ENCODE measurements at regions not wholly inside any gene's neighbourhood (a gene's known extent, or its start where the extent isn't known, plus 50 kb on each side); places are given as distances from the start of the nearest gene placed in this dataset.

DNA sequence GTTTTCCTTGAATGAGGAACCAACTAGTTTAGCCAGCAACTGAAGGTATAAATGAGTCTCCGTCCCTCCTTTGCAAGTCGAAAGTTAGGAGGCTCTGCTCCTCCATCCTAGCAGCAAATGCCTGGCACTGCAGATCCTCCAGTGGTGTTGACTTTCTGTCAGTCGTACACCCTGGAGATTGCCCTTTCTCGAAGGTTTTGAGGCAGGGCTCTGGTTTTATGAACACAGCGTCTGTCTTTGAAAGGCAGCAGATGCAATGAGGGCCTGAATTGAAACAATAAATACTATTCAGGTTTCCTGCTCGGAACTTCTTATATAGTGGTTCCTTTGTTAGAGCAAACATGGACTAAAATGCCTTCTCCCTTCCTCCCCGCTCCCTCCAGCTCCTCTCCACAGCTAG is 284.0 kb downstream of the TMEM38B start:
- no peak for DNase-seq (ENCODE audit: low spot score)
- TF ChIP-seq, protein P1, sequence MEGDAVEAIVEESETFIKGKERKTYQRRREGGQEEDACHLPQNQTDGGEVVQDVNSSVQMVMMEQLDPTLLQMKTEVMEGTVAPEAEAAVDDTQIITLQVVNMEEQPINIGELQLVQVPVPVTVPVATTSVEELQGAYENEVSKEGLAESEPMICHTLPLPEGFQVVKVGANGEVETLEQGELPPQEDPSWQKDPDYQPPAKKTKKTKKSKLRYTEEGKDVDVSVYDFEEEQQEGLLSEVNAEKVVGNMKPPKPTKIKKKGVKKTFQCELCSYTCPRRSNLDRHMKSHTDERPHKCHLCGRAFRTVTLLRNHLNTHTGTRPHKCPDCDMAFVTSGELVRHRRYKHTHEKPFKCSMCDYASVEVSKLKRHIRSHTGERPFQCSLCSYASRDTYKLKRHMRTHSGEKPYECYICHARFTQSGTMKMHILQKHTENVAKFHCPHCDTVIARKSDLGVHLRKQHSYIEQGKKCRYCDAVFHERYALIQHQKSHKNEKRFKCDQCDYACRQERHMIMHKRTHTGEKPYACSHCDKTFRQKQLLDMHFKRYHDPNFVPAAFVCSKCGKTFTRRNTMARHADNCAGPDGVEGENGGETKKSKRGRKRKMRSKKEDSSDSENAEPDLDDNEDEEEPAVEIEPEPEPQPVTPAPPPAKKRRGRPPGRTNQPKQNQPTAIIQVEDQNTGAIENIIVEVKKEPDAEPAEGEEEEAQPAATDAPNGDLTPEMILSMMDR (IDR thresholded peaks at IDR 0.05; ENCODE audit: poor library complexity, severe bottlenecking), result no peak
- H3K27me3 ChIP-seq (ENCODE audit: insufficient read depth, poor library complexity, severe bottlenecking), result peaks cover 9% of the 10 kb centered on the region
- H3K27ac ChIP-seq (ENCODE audit: poor library complexity, severe bottlenecking), result no peak overlapping the region
- H3K4me3 ChIP-seq (ENCODE audit: severe bottlenecking), result no peak overlapping the region
- H3K36me3 ChIP-seq (ENCODE audit: low read depth), result no peaks in the 10 kb centered on the region
- no peaks in the 10 kb centered on the region for H3K4me1 ChIP-seq (ENCODE audit: insufficient read depth, poor library complexity, severe bottlenecking)
- H3K9me3 ChIP-seq (ENCODE audit: severe bottlenecking), result no peaks in the 10 kb centered on the region
- no peak for ATAC-seq (ENCODE audit: low read depth)

DNA sequence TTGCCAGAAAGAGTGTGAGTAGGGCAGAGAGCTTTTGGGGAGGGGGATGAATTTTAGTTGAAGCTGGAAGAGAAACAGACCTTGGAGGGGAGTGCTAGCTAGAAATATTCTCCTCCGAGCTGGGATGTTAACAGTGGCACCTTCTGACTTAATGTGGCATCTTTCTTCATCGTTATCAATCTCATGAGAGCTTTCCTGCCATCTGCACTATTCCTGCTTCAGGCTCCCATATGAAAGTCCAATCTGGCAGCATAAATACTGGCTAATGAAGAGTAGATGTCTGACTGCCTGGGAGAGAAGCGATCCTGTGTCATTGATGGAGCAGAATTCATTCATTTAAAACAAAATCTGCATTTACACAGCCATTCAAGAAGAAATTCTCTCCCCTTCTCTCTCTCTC is 284.5 kb downstream of the TMEM38B start:
- ATAC-seq (ENCODE audit: low read depth) (no peak), DNase-seq (ENCODE audit: low spot score) (no peak)

DNA sequence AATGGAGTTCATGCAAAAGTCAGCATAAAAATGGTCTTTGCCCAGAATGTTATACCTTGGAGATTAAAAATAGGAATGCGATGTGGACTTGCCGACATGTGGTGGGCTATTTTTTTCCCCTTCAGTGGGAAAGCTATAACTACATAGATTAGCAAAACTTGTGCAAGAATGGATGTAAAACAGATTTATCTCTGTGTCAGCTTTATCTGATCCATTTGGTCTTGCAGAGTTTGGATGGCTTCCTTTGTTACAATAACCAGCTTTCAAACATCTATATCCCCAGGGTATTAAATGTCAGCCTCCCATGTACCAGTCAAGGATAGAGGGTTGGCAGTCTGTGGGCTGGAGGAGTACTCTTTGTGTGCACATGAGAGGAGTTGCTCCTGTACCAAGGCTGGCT is 284.9 kb downstream of the TMEM38B start:
- H3K27ac ChIP-seq (ENCODE audit: poor library complexity, severe bottlenecking), result no peak overlapping the region
- TF ChIP-seq, protein P1 (IDR thresholded peaks at IDR 0.05; ENCODE audit: poor library complexity, severe bottlenecking), result no peak
- no peaks in the 10 kb centered on the region for H3K4me1 ChIP-seq (ENCODE audit: insufficient read depth, poor library complexity, severe bottlenecking)
- no peak overlapping the region for H3K4me3 ChIP-seq (ENCODE audit: severe bottlenecking)
- no peaks in the 10 kb centered on the region for H3K9me3 ChIP-seq (ENCODE audit: severe bottlenecking)
- H3K36me3 ChIP-seq (ENCODE audit: low read depth), result no peaks in the 10 kb centered on the region
- ATAC-seq (ENCODE audit: low read depth) (no peak), DNase-seq (ENCODE audit: low spot score) (no peak)
- peaks cover 9% of the 10 kb centered on the region for H3K27me3 ChIP-seq (ENCODE audit: insufficient read depth, poor library complexity, severe bottlenecking)

More for the DNA sequence above, 284.5 kb downstream of the TMEM38B start:
- Histone ChIP-seq H3K4me1 (ENCODE audit: insufficient read depth, poor library complexity, severe bottlenecking) (no peaks in the 10 kb centered on the region), H3K27me3 (ENCODE audit: insufficient read depth, poor library complexity, severe bottlenecking) (peaks cover 9% of the 10 kb centered on the region), H3K27ac (ENCODE audit: poor library complexity, severe bottlenecking) (no peak overlapping the region), H3K4me3 (ENCODE audit: severe bottlenecking) (no peak overlapping the region), H3K36me3 (ENCODE audit: low read depth) (no peaks in the 10 kb centered on the region), H3K9me3 (ENCODE audit: severe bottlenecking) (no peaks in the 10 kb centered on the region)
- TF ChIP-seq, protein P1 (IDR thresholded peaks at IDR 0.05; ENCODE audit: poor library complexity, severe bottlenecking), result no peak

DNA sequence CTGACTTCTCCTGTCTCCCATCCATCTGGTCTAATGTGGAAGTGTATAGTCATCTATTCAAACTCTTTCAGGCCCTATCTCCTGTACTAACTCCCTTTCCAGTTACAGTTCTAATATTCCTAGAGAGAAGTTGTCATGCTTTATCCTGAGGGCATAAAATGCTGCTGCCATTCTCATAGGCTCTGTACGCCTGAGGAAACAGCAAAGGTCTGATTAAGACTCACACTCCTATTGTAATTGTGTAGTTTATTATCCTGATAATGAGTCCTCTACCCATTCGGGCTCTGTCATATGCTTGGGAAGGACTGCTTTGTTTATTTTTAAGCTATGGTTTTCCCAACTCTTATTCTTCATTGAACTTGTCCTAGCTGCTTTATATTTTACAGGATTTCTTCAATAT is 290.4 kb downstream of the TMEM38B start:
- TF ChIP-seq, protein P1 (IDR thresholded peaks at IDR 0.05; ENCODE audit: poor library complexity, severe bottlenecking), result no peak
- Histone ChIP-seq H3K4me3 (ENCODE audit: severe bottlenecking) (no peak overlapping the region), H3K36me3 (ENCODE audit: low read depth) (no peaks in the 10 kb centered on the region), H3K9me3 (ENCODE audit: severe bottlenecking) (no peaks in the 10 kb centered on the region), H3K27me3 (ENCODE audit: insufficient read depth, poor library complexity, severe bottlenecking) (peaks cover 9% of the 10 kb centered on the region), H3K27ac (ENCODE audit: poor library complexity, severe bottlenecking) (no peak overlapping the region), H3K4me1 (ENCODE audit: insufficient read depth, poor library complexity, severe bottlenecking) (no peaks in the 10 kb centered on the region)
- DNase-seq (ENCODE audit: low spot score), result no peak
- no peak for ATAC-seq (ENCODE audit: low read depth)

DNA sequence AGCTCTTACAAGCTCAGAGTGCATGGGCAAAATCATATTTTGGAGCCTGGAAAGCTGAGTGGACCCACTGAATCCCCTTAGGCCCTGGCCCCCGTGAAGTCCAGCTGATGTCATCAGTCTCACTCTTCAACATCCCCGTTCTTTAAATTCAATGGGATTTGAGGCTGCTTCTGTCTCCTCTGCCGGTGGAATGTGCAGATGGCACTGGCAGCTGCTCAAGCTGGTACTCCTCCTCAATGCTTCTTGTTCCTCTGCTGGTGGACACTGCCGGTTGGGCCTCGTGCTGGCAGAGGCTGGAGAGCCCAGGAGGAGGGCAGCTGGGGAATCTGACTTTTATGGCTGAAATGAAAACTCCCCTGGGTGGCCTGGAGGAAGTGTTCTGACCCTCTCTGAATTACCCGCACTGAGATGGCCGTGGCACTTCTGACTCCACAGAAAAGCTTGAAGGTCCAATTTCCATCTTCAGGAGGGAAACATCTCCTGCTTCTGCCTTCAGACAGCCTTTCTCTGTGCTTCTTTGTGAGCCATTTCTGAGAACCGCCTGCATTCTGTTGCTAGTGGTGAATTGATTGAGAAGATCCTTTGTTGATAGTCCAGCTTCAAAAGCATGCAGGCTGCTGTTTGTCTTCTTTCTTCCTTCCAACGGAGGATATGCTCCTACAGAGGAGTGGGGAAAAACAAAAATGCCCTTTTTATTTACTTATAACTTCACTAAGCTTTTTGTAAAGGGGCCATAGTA is 298.9 kb downstream of the TMEM38B start:
- Histone ChIP-seq H3K36me3 (ENCODE audit: low read depth) (no peaks in the 10 kb centered on the region), H3K4me3 (ENCODE audit: severe bottlenecking) (no peak overlapping the region), H3K27me3 (ENCODE audit: insufficient read depth, poor library complexity, severe bottlenecking) (no peaks in the 10 kb centered on the region), H3K4me1 (ENCODE audit: insufficient read depth, poor library complexity, severe bottlenecking) (no peaks in the 10 kb centered on the region), H3K27ac (ENCODE audit: poor library complexity, severe bottlenecking) (no peak overlapping the region), H3K9me3 (ENCODE audit: severe bottlenecking) (no peaks in the 10 kb centered on the region)
- ATAC-seq (ENCODE audit: low read depth) (no peak), DNase-seq (ENCODE audit: low spot score) (no peak)
- TF ChIP-seq, protein P1 (IDR thresholded peaks at IDR 0.05; ENCODE audit: poor library complexity, severe bottlenecking), result no peak

All from RWPE2 (cell line).